ENCODE measurements at regions not wholly inside any gene's neighbourhood (a gene's known extent, or its start where the extent isn't known, plus 50 kb on each side); places are given as distances from the start of the nearest gene placed in this dataset.

GRCh38 chr20:51104960-51105920 is 82.3 kb upstream of the KCNG1 start:
- H3K36me3 ChIP-seq = no peaks in the 10 kb centered on the region
- H3K9me3 ChIP-seq = no peaks in the 10 kb centered on the region
- no peak overlapping the region for H3K27ac ChIP-seq (replicated peaks in 1 of 4)
- peaks cover 0 to 8% (median under 1%) of the 10 kb centered on the region in 4 donors for H3K27me3 ChIP-seq
- TF ChIP-seq POLR2AphosphoS5 (IDR thresholded peaks at IDR 0.05) (no peak), CTCF (IDR thresholded peaks at IDR 0.05) (no peak), EP300 (IDR thresholded peaks at IDR 0.05) (no peak), POLR2A (IDR thresholded peaks at IDR 0.05; ENCODE audit: low read depth) (no peak)
- WGBS = 73% methylated on average over 10 of the region's 10 CpGs
- H3K4me3 ChIP-seq = no peak overlapping the region
- no peak for DNase-seq (ENCODE audit: extremely low spot score)
- intact Hi-C loops (cut with DNase I) = no loop called here
- no peaks in the 10 kb centered on the region for H3K4me1 ChIP-seq

GRCh38 chr20:51100617-51101016 is 77.7 kb upstream of the KCNG1 start:
- intact Hi-C loops (cut with DNase I) = no loop called here
- Histone ChIP-seq H3K4me3 (no peak overlapping the region), H3K4me1 (no peaks in the 10 kb centered on the region), H3K27me3 (peaks cover 0 to 9% (median 0%) of the 10 kb centered on the region in 4 donors), H3K36me3 (no peaks in the 10 kb centered on the region), H3K27ac (replicated peaks in 1 of 4) (no peak overlapping the region), H3K9me3 (no peaks in the 10 kb centered on the region)
- 61% methylated on average over 2 of the region's 2 CpGs for WGBS
- no peak for DNase-seq (ENCODE audit: extremely low spot score)
- TF ChIP-seq POLR2AphosphoS5 (IDR thresholded peaks at IDR 0.05) (no peak), CTCF (IDR thresholded peaks at IDR 0.05) (no peak), POLR2A (IDR thresholded peaks at IDR 0.05; ENCODE audit: low read depth) (no peak), EP300 (IDR thresholded peaks at IDR 0.05) (no peak)

- Histone ChIP-seq H3K36me3 (no peaks in the 10 kb centered on the region), H3K4me1 (peaks cover 0 to 9% (median 6%) of the 10 kb centered on the region in 4 donors), H3K27ac (replicated peaks in 1 of 4) (no peak overlapping the region), H3K9me3 (no peaks in the 10 kb centered on the region), H3K27me3 (peaks cover 0 to 16% (median 0%) of the 10 kb centered on the region in 4 donors), H3K4me3 (no peak overlapping the region)
- 45% methylated on average over 1 of the region's 1 CpG for WGBS
- no peak for DNase-seq (ENCODE audit: extremely low spot score)
- intact Hi-C loops (cut with DNase I) = no loop called here
- TF ChIP-seq POLR2A (IDR thresholded peaks at IDR 0.05; ENCODE audit: low read depth) (no peak), EP300 (IDR thresholded peaks at IDR 0.05) (no peak), POLR2AphosphoS5 (IDR thresholded peaks at IDR 0.05) (no peak), CTCF (IDR thresholded peaks at IDR 0.05) (no peak)
Measured at GRCh38 chr20:51098284-51098810, 75.4 kb upstream of the KCNG1 start.

GRCh38 chr20:51097351-51098120 is 74.6 kb upstream of the KCNG1 start:
- H3K27ac ChIP-seq (replicated peaks in 1 of 4) = no peak overlapping the region
- DNase-seq (ENCODE audit: extremely low spot score) = no peak
- TF ChIP-seq CTCF (IDR thresholded peaks at IDR 0.05) = no peak
- TF ChIP-seq EP300 (IDR thresholded peaks at IDR 0.05) = no peak
- TF ChIP-seq POLR2AphosphoS5 (IDR thresholded peaks at IDR 0.05) = no peak
- TF ChIP-seq POLR2A (IDR thresholded peaks at IDR 0.05; ENCODE audit: low read depth) = no peak
- H3K4me3 ChIP-seq = no peak overlapping the region
- H3K9me3 ChIP-seq = no peaks in the 10 kb centered on the region
- H3K4me1 ChIP-seq = peaks cover 0 to 9% (median 6%) of the 10 kb centered on the region in 4 donors
- peaks cover 0 to 22% (median 0%) of the 10 kb centered on the region in 4 donors for H3K27me3 ChIP-seq
- H3K36me3 ChIP-seq = no peaks in the 10 kb centered on the region
- WGBS = 93% methylated on average over 8 of the region's 8 CpGs
- intact Hi-C loops (cut with DNase I) = no loop called here

Measured in esophagus muscularis mucosa (tissue), 4 donors.